ENCODE measurements at regions not wholly inside any gene's neighbourhood (a gene's known extent, or its start where the extent isn't known, plus 50 kb on each side); places are given as distances from the start of the nearest gene placed in this dataset.
"Not testable (repeated sequence)": the region's sequence is repeated elsewhere in the genome, so short reads cannot be mapped to it uniquely, and the experiment has no call there.

GRCh38 chr3:171522651-171523050 is 62.4 kb upstream of the TNIK start:
- Histone ChIP-seq H2BK12ac (ENCODE audit: insufficient read length, low read depth, low read length) (no peak overlapping the region), H3K56ac (ENCODE audit: insufficient read length, low read depth, low read length) (no peak overlapping the region), H2BK120ac (ENCODE audit: low read depth, low read length, poor library complexity, severe bottlenecking) (no peak overlapping the region), H3T11ph (ENCODE audit: low read length) (no peak overlapping the region), H2BK15ac (ENCODE audit: low read depth, low read length) (no peak overlapping the region), H4K5ac (ENCODE audit: insufficient read length, low read depth, low read length) (no peak overlapping the region), H3K9me3 (ENCODE audit: control insufficient read depth, low read depth, low read length) (no peaks in the 10 kb centered on the region), H2BK5ac (ENCODE audit: insufficient read length, low read length) (no peak overlapping the region), H3K79me2 (ENCODE audit: insufficient read depth, low read length) (no peaks in the 10 kb centered on the region), H2AFZ (ENCODE audit: low read length) (no peak overlapping the region), H3K4me2 (ENCODE audit: insufficient read depth, insufficient read length, low read length) (no peak overlapping the region), H3K4ac (ENCODE audit: low read depth, low read length) (no peak overlapping the region), H2AK5ac (ENCODE audit: insufficient read length, low read length) (no peak overlapping the region), H3K4me1 (ENCODE audit: insufficient read depth, low read length) (no peaks in the 10 kb centered on the region), H3K79me1 (ENCODE audit: insufficient read depth, low read depth, low read length, poor library complexity, severe bottlenecking) (no peaks in the 10 kb centered on the region), H3K23me2 (ENCODE audit: insufficient read length, low read depth, low read length, poor library complexity, severe bottlenecking) (no peaks in the 10 kb centered on the region), H4K91ac (ENCODE audit: insufficient read length, low read depth, low read length) (no peak overlapping the region), H3K18ac (ENCODE audit: insufficient read length, low read depth, low read length) (no peak overlapping the region), H4K8ac (replicated peaks; ENCODE audit: insufficient read length, low read depth, low read length) (no peak overlapping the region), H4K20me1 (ENCODE audit: control insufficient read depth, insufficient read depth, insufficient read length) (no peaks in the 10 kb centered on the region), H3K14ac (ENCODE audit: insufficient read depth, low read length) (no peak overlapping the region), H3K27ac (ENCODE audit: insufficient read length, low read depth, low read length) (no peak overlapping the region), H3K27me3 (ENCODE audit: insufficient read depth, low read length) (no peaks in the 10 kb centered on the region), H3K23ac (ENCODE audit: insufficient read length, low read depth, low read length) (no peak overlapping the region), H3K9ac (ENCODE audit: extremely low read depth, insufficient read length, low read length) (no peak overlapping the region), H2BK20ac (ENCODE audit: low read depth, low read length, poor library complexity, severe bottlenecking) (no peak overlapping the region)
- Mint-ChIP-seq H3K4me3 (no peak overlapping the region), H3K36me3 (ENCODE audit: insufficient read depth in 1 of 3, low read depth in 3 of 3) (no peaks in the 10 kb centered on the region), H3K4me1 (no peaks in the 10 kb centered on the region), H3K9me3 (no peaks in the 10 kb centered on the region; a peak in 1 of 5 replicates), H3K27ac (no peak overlapping the region), H3K27me3 (ENCODE audit: low read depth) (no peaks in the 10 kb centered on the region; the same call in 1 of the 2 replicates)
- TF ChIP-seq CTCF (conservative IDR thresholded peaks at IDR 0.05), result no peak
- DNase-seq, result no peak
- WGBS (ENCODE audit: extremely low coverage, insufficient read length, low lambda C conversion rate), result no CpG with 5 or more reads among the region's 4 CpGs

DNA sequence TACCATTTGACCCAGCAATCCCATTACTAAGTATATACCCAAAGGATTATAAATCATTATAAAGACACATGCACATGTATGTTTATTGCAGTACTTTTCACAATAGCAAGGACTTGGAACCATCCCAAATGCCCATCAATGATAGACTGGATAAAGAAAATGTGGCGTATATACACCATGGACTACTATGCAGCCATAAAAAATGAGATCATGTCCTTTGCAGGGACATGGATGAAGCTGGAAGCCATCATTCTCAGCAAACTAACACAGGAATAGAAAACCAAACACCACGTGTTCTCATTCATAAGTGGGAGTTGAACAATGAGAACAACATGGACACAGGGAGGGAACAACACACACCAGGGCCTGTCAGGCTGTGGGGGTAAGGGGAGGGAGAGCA is 59.2 kb upstream of the TNIK start:
- H2AFZ ChIP-seq (ENCODE audit: low read length); H3K27ac ChIP-seq (ENCODE audit: insufficient read length, low read depth, low read length); H4K20me1 ChIP-seq (ENCODE audit: control insufficient read depth, insufficient read depth, insufficient read length); H3K9ac ChIP-seq (ENCODE audit: extremely low read depth, insufficient read length, low read length); H3K27me3 ChIP-seq (ENCODE audit: insufficient read depth, low read length); H3K56ac ChIP-seq (ENCODE audit: insufficient read length, low read depth, low read length); H3K79me2 ChIP-seq (ENCODE audit: insufficient read depth, low read length); H3K14ac ChIP-seq (ENCODE audit: insufficient read depth, low read length); H4K5ac ChIP-seq (ENCODE audit: insufficient read length, low read depth, low read length); H3K9me3 ChIP-seq (ENCODE audit: control insufficient read depth, low read depth, low read length); H3K4ac ChIP-seq (ENCODE audit: low read depth, low read length); H2BK20ac ChIP-seq (ENCODE audit: low read depth, low read length, poor library complexity, severe bottlenecking); H3K4me1 Mint-ChIP-seq; H4K91ac ChIP-seq (ENCODE audit: insufficient read length, low read depth, low read length); H3K4me2 ChIP-seq (ENCODE audit: insufficient read depth, insufficient read length, low read length); DNase-seq; H3K4me3 Mint-ChIP-seq; H4K8ac ChIP-seq (replicated peaks; ENCODE audit: insufficient read length, low read depth, low read length); H3K27me3 Mint-ChIP-seq (ENCODE audit: low read depth); H3K4me1 ChIP-seq (ENCODE audit: insufficient read depth, low read length); H3K23ac ChIP-seq (ENCODE audit: insufficient read length, low read depth, low read length); H2BK15ac ChIP-seq (ENCODE audit: low read depth, low read length); H3K36me3 Mint-ChIP-seq (ENCODE audit: insufficient read depth in 1 of 3, low read depth in 3 of 3); H3K9me3 Mint-ChIP-seq; H3K79me1 ChIP-seq (ENCODE audit: insufficient read depth, low read depth, low read length, poor library complexity, severe bottlenecking); H3K18ac ChIP-seq (ENCODE audit: insufficient read length, low read depth, low read length); H2BK12ac ChIP-seq (ENCODE audit: insufficient read length, low read depth, low read length); H2BK5ac ChIP-seq (ENCODE audit: insufficient read length, low read length); H3T11ph ChIP-seq (ENCODE audit: low read length); H3K23me2 ChIP-seq (ENCODE audit: insufficient read length, low read depth, low read length, poor library complexity, severe bottlenecking); H2AK5ac ChIP-seq (ENCODE audit: insufficient read length, low read length); H2BK120ac ChIP-seq (ENCODE audit: low read depth, low read length, poor library complexity, severe bottlenecking); H3K27ac Mint-ChIP-seq: not testable (repeated sequence)
- WGBS (ENCODE audit: extremely low coverage, insufficient read length, low lambda C conversion rate), result no CpG with 5 or more reads among the region's 2 CpGs
